Ascending aorta (tissue), 2 donors: ENCODE measurements at regions not wholly inside any gene's neighbourhood (a gene's known extent, or its start where the extent isn't known, plus 50 kb on each side); places are given as distances from the start of the nearest gene placed in this dataset.
"Not testable (repeated sequence)": the region's sequence is repeated elsewhere in the genome, so short reads cannot be mapped to it uniquely, and the experiment has no call there.

ENCODE experiments used
- DNase-seq, 2 donors: peaks; one replicate each; pipeline ENCODE4 v3.0.0-alpha.2; 2019; ENCODE audit warnings: low spot score in 2 of 2
- H3K27ac ChIP-seq, 2 donors: fragments of 200-600 bp; sonication (generic); one replicate each; pipeline ENCODE4 v1.5.1; 2016 to 2017; ENCODE audit warnings: mild to moderate bottlenecking in 1 of 2
- H3K27me3 ChIP-seq: fragments of 200-600 bp; sonication (generic); one replicate; pipeline ENCODE4 v1.5.1; 2017
- H3K36me3 ChIP-seq, 2 donors: fragments of 200-600 bp; sonication (generic); one replicate each; pipeline ENCODE4 v1.5.1; 2016
- H3K4me1 ChIP-seq, 2 donors: fragments of 200-600 bp; sonication (generic); one replicate each; pipeline ENCODE4 v1.5.1; 2016 to 2017; ENCODE audit warnings: mild to moderate bottlenecking in 1 of 2
- H3K4me3 ChIP-seq, 2 donors: fragments of 200-600 bp; sonication (generic); one replicate each; pipeline ENCODE4 v1.5.1; 2016 to 2017; ENCODE audit warnings: mild to moderate bottlenecking in 1 of 2
- H3K9me3 ChIP-seq, 2 donors: fragments of 200-600 bp; sonication (generic); one replicate each; pipeline ENCODE4 v1.5.1; 2016
- intact Hi-C: fragments of 100-400 bp; cut with DNase I; formaldehyde crosslinking; loops from one replicate; pipeline ENCODE4 v1.15.1; 2023
- TF ChIP-seq, protein P1 (sequence below), 3 experiments: fragments of 200-600 bp in 2 of 3; fragments of 450-650 bp in 1 of 3; sonication (generic) in 2 of 3; IDR thresholded peaks; one replicate each; pipeline ENCODE4 v1.5.1; 2016 to 2019; ENCODE audit warnings: antibody characterized with exemption in 3 of 3, mild to moderate bottlenecking in 1 of 3, moderate library complexity in 1 of 3

DNA sequence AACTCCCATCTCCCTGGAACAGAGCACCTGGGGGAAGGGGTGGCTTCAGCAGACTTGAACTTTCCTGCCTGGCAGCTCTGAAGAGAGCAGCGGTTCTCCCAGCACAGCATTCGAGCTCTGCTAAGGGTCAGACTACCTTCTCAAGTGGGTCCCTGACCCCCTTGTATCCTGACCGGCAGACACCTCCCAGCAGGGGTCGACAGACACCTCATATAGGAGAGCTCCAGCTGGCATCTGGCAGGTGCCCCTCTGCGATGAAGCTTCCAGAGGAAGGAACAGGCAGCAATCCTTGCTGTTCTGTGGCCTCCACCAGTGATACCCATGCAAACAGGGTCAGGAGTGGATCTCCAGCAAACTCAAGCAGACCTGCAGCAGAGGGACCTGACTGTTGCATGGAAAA lies 244.1 kb upstream of the RASGEF1B start:
- H3K27me3 ChIP-seq = no peaks in the 10 kb centered on the region
- no peaks in the 10 kb centered on the region for H3K4me1 ChIP-seq
- H3K36me3 ChIP-seq = no peaks in the 10 kb centered on the region
- H3K4me3 ChIP-seq = no peak overlapping the region
- no peak overlapping the region for H3K27ac ChIP-seq
- intact Hi-C loops = no loop called here
- no peak for DNase-seq
- no peaks in the 10 kb centered on the region for H3K9me3 ChIP-seq
- TF ChIP-seq, protein P1, sequence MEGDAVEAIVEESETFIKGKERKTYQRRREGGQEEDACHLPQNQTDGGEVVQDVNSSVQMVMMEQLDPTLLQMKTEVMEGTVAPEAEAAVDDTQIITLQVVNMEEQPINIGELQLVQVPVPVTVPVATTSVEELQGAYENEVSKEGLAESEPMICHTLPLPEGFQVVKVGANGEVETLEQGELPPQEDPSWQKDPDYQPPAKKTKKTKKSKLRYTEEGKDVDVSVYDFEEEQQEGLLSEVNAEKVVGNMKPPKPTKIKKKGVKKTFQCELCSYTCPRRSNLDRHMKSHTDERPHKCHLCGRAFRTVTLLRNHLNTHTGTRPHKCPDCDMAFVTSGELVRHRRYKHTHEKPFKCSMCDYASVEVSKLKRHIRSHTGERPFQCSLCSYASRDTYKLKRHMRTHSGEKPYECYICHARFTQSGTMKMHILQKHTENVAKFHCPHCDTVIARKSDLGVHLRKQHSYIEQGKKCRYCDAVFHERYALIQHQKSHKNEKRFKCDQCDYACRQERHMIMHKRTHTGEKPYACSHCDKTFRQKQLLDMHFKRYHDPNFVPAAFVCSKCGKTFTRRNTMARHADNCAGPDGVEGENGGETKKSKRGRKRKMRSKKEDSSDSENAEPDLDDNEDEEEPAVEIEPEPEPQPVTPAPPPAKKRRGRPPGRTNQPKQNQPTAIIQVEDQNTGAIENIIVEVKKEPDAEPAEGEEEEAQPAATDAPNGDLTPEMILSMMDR (IDR thresholded peaks at IDR 0.05) = no peak

DNA sequence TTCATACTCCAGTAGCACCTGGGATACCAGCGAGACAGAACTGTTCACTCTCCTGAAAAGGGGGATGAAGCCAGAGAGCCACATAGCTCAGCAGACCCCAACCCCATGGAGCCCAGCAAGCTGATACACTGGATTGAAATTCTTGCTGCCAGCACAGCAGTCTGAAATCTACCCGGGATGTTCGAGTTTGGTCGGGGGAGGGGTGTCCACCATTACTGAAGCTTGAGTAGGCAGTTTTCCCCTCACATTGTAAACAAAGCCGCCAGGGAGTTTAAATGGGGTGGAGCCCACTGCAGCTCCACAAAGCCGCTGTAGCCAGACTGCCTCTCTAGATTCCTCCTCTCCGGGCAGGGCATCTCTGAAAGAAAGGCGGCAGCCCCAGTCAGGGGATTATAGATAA lies 243.7 kb upstream of the RASGEF1B start:
- H3K4me3 ChIP-seq, H3K27ac ChIP-seq, H3K4me1 ChIP-seq, H3K36me3 ChIP-seq, intact Hi-C loops, H3K9me3 ChIP-seq, H3K27me3 ChIP-seq, DNase-seq: not testable (repeated sequence)

DNA sequence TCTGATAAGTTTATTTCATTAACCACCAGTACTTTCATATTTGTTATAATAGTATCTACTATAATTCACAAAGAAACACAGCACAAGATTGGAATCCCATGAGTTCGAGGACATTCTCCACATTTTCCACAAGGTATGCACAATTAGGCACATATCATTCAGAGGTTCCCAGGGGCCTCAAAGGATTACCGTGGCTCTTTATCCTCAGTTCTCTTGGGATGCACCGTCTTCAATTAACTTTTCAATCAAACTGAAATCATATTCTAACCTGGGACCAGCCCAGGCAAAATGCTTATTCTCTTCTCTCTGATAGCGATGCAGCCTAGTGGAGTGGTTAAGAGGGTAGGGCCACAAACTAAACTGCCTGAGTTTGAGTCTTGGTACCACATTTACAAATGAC lies 242.6 kb upstream of the RASGEF1B start:
- H3K27me3 ChIP-seq = no peaks in the 10 kb centered on the region
- no peaks in the 10 kb centered on the region for H3K4me1 ChIP-seq
- no peak overlapping the region for H3K4me3 ChIP-seq
- intact Hi-C loops = no loop called here
- H3K36me3 ChIP-seq = no peaks in the 10 kb centered on the region
- no peaks in the 10 kb centered on the region for H3K9me3 ChIP-seq
- TF ChIP-seq, protein P1 (IDR thresholded peaks at IDR 0.05) = no peak
- no peak overlapping the region for H3K27ac ChIP-seq
- DNase-seq = no peak

DNA sequence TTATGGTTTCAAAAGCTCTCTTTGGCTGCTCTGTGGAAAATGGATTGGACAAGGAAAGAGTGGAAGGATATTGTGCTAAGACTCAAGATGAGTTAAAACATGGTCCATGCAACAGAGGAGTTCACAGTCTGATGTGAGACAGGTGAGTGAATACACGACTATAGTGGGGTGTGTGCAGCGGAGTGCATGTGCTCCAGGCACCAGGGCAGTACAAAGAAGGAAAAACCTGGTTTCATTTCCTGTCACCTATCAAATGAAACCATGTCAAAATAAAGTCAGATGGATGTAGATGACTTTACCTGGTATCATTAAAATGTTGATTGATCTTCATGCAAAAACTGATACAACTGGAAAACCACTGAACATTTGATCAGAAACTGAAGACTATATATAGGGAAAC lies 241.0 kb upstream of the RASGEF1B start:
- intact Hi-C loops = no loop called here
- Histone ChIP-seq H3K36me3 (no peaks in the 10 kb centered on the region), H3K27me3 (no peaks in the 10 kb centered on the region), H3K4me1 (no peaks in the 10 kb centered on the region), H3K27ac (no peak overlapping the region), H3K9me3 (no peaks in the 10 kb centered on the region), H3K4me3 (no peak overlapping the region)
- TF ChIP-seq, protein P1 (IDR thresholded peaks at IDR 0.05) = no peak
- DNase-seq = no peak

DNA sequence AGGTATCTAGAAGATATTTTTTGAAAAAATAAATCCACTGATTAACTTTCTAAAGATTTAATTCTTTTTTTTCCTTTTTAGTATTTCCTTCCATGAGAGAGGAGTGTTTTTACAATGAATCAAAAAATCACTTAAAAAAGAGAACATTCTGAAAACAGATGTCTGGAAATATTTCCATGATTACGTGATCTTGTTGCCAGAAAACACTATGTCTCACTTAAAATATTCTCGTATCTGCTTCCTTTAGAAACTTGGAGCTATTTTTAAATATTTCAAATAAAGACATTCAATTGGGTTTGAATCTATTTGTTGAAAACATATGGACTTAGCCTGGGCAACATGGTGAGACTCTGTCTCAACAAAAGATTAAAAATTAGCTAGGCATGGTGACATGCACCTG lies 232.8 kb upstream of the RASGEF1B start:
- no peaks in the 10 kb centered on the region for H3K9me3 ChIP-seq

DNA sequence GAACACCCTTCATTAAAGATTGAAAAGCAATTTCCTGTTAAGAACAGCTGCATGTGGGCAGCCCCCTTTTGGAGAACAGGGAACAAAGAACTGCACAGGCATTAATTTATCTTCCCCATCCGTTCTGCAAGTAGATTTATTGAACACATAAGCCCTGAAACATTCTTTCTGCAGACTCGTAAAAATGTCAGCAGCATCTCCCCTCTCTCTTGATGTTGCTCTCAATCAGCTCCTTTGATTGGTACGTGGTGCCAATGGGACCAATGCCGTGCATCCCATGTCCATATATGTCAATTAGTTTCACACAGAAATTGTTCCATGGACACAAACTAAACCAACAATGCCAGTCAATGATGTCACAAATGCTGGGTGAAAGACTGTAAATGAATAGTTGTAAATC lies 228.5 kb upstream of the RASGEF1B start:
- Histone ChIP-seq H3K4me1 (no peaks in the 10 kb centered on the region), H3K4me3 (no peak overlapping the region), H3K27ac (no peak overlapping the region), H3K9me3 (no peaks in the 10 kb centered on the region), H3K27me3 (no peaks in the 10 kb centered on the region), H3K36me3 (no peaks in the 10 kb centered on the region)
- TF ChIP-seq, protein P1 (IDR thresholded peaks at IDR 0.05) = no peak
- no peak for DNase-seq
- intact Hi-C loops = no loop called here

More for the DNA sequence above, 232.8 kb upstream of the RASGEF1B start:
- DNase-seq = no peak
- Histone ChIP-seq H3K27ac (no peak overlapping the region), H3K27me3 (no peaks in the 10 kb centered on the region), H3K4me3 (no peak overlapping the region), H3K4me1 (no peaks in the 10 kb centered on the region), H3K36me3 (no peaks in the 10 kb centered on the region)
- TF ChIP-seq, protein P1 (IDR thresholded peaks at IDR 0.05) = no peak
- intact Hi-C loops = no loop called here
